AG04449 (cell line): ENCODE measurements at regions not wholly inside any gene's neighbourhood (a gene's known extent, or its start where the extent isn't known, plus 50 kb on each side); places are given as distances from the start of the nearest gene placed in this dataset.

Experiments used
- CTCF ChIA-PET: fragments of 350-600 bp; formaldehyde crosslinking; extraction: SDS; loops from one replicate; lab custom pipeline; 2021; ENCODE audit warnings: antibody characterized with exemption; lab: Yijun Ruan, JAX
- POLR2A ChIA-PET: fragments of 400-600, 350-600 bp; formaldehyde crosslinking; extraction: SDS; loops from one replicate; lab custom pipeline; 2020; ENCODE audit warnings: antibody characterized with exemption, inconsistent platforms; lab: Yijun Ruan, JAX
- DNase-seq: peaks from one replicate; pipeline ENCODE4 v3.0.0-alpha.2; 2010; ENCODE audit warnings: low read depth, low spot score
- H3K4me3 ChIP-seq: 2 replicates; pipeline ENCODE4 v1.5.1; 2011; ENCODE audit warnings: low read depth, mild to moderate bottlenecking, control low read depth, low read length
- CTCF ChIP-seq: IDR thresholded peaks from one replicate; pipeline ENCODE4 v1.5.1; 2011; ENCODE audit warnings: mild to moderate bottlenecking, moderate library complexity, low read length, control low read depth, inconsistent platforms; ENCODE audit not compliant: insufficient read depth; ENCODE audit errors: missing control alignments

DNA sequence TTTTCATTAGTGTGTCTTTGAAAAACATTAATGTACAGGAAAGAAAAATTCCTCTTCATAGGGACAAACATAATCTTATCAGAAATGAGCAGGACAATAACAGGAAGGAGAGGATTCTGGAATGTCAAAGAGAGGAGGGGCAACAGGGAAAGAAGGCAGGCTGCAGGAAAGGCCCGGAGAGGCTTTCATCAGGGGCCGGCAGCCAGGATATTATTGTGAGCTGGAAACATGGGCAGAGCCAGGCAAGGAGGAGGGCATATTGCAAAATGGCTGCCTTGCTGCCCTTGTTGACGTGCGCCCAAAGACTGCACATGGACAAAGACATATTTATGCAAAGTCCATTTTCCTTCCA lies 433.7 kb downstream of the ETS1 start:
- TF ChIP-seq CTCF = no peak
- ChIA-PET POLR2A (no interaction called here), CTCF (interaction anchor here (1.0 to 9.0 kb wide), 6 partner anchors 12 to 678 kb away, joined by 3 to 116 read pairs (median 5); no protein-coding TSS in a partner anchor)
- DNase-seq = no peak
- H3K4me3 ChIP-seq = no peak overlapping the region

DNA sequence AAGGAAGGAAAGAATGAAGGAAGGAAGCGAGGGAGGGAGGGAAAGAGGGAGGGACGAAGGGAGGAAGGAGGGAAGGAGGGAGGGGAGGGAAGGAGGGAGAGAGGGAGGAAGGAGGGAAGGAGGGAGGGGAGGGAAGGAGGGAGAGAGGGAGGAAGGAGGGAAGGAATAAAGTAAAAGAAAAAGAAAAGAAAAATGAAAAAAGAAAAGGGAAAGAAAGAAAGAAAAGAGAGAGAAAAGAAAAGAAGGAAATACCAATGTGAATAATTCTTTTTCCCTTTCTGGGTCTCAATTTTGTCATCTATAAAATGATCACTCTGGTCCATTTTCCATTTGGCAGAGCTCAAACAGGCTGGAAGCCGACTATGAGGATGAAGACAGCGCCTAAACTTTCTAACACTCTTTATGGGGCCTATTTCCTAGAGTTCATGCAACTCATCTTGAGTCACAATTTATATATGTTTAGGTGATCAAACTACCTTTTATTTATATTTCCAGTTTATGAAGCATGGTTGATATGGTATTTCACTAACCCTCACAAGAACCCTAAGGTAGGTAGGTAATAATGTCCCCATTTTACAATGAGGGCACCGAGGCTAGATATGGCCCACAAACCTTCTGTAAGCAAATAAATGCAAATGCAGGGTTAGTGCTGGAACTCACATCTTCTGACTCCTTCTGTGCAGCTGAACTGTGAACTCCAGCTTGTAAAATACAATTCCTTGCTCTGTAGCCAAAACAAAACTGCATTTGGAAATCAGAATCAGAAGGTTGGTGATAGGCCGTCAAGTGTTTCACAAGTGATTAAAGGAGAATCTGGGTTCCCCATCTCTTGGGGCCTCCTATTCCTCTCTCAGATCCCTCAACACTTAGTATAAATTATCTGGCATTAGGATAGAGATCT lies 434.3 kb downstream of the ETS1 start:
- no peak overlapping the region for H3K4me3 ChIP-seq
- DNase-seq = no peak
- ChIA-PET CTCF (interaction anchor here (1.0 to 9.0 kb wide), 5 partner anchors 12 to 678 kb away, joined by 3 to 116 read pairs (median 5); no protein-coding TSS in a partner anchor), POLR2A (no interaction called here)
- TF ChIP-seq CTCF = no peak

GRCh38 chr11:128151780-128152179 lies 435.6 kb downstream of the ETS1 start:
- H3K4me3 ChIP-seq = no peak overlapping the region
- POLR2A ChIA-PET = no interaction called here
- CTCF ChIA-PET = interaction anchor here (0.6 to 2.6 kb wide), 4 partner anchors 8 to 679 kb away, joined by 3 to 25 read pairs (median 6); no protein-coding TSS in a partner anchor
- no peak for DNase-seq
- TF ChIP-seq CTCF = no peak

- no peak for DNase-seq
- H3K4me3 ChIP-seq = no peak overlapping the region
- ChIA-PET CTCF (interaction anchor here (0.6 to 2.6 kb wide), 6 partner anchors 8 to 680 kb away, joined by 3 to 25 read pairs (median 4); no protein-coding TSS in a partner anchor), POLR2A (no interaction called here)
- TF ChIP-seq CTCF = no peak
Observed at GRCh38 chr11:128151338-128151737, 436.0 kb downstream of the ETS1 start.

GRCh38 chr11:128148208-128148607 lies 439.1 kb downstream of the ETS1 start:
- CTCF ChIA-PET = interaction anchor here (1.0 to 3.9 kb wide), 3 partner anchors 10 to 683 kb away, joined by 3 to 72 read pairs (median 4); no protein-coding TSS in a partner anchor
- TF ChIP-seq CTCF = no peak
- POLR2A ChIA-PET = no interaction called here
- no peak for DNase-seq
- no peak overlapping the region for H3K4me3 ChIP-seq
